GM18858 (cell line): ENCODE measurements at regions not wholly inside any gene's neighbourhood (a gene's known extent, or its start where the extent isn't known, plus 50 kb on each side); places are given as distances from the start of the nearest gene placed in this dataset.

ENCODE experiments used
- ATAC-seq: cut with Tn5 transposase; IDR thresholded peaks from one replicate; pipeline ENCODE4 v1.9.1; 2021; ENCODE audit not compliant: unreplicated experiment

- ATAC-seq = no peak
Observed at GRCh38 chrX:40485973-40486372, 94.8 kb upstream of the ATP6AP2 start.

- ATAC-seq = no peak
Observed at GRCh38 chrX:40485102-40485826, 95.5 kb upstream of the ATP6AP2 start.

- ATAC-seq = no peak
Observed at GRCh38 chrX:40484408-40485091, 96.2 kb upstream of the ATP6AP2 start.

GRCh38 chrX:40483502-40483901, 97.3 kb upstream of the ATP6AP2 start:
- ATAC-seq = no peak

GRCh38 chrX:40479777-40480318, 100.9 kb upstream of the ATP6AP2 start:
- ATAC-seq = no peak

GRCh38 chrX:40478474-40479065, 102.2 kb upstream of the ATP6AP2 start:
- ATAC-seq = no peak

GRCh38 chrX:40476958-40477357, 103.8 kb upstream of the ATP6AP2 start:
- ATAC-seq = no peak

GRCh38 chrX:40474645-40475044, 106.1 kb upstream of the ATP6AP2 start:
- no peak for ATAC-seq

- no peak for ATAC-seq
Observed at GRCh38 chrX:40474205-40474626, 106.6 kb upstream of the ATP6AP2 start.

- ATAC-seq = no peak
Observed at GRCh38 chrX:40473460-40474204, 107.1 kb upstream of the ATP6AP2 start.

GRCh38 chrX:40471965-40472648, 108.7 kb upstream of the ATP6AP2 start:
- ATAC-seq = no peak

GRCh38 chrX:40470830-40471429, 109.8 kb upstream of the ATP6AP2 start:
- ATAC-seq = no peak

- ATAC-seq = no peak
Observed at GRCh38 chrX:40469316-40469715, 111.5 kb upstream of the ATP6AP2 start.

GRCh38 chrX:40468033-40468846, 112.5 kb upstream of the ATP6AP2 start:
- ATAC-seq = peak; percentile 57

- no peak for ATAC-seq
Observed at GRCh38 chrX:40467454-40467853, 113.3 kb upstream of the ATP6AP2 start.

GRCh38 chrX:40465735-40466551, 114.8 kb upstream of the ATP6AP2 start:
- ATAC-seq = no peak

GRCh38 chrX:40462795-40463194, 118.0 kb upstream of the ATP6AP2 start:
- no peak for ATAC-seq

- no peak for ATAC-seq
Observed at GRCh38 chrX:40460926-40461325, 119.8 kb upstream of the ATP6AP2 start.
